ENCODE measurements at regions not wholly inside any gene's neighbourhood (a gene's known extent, or its start where the extent isn't known, plus 50 kb on each side); places are given as distances from the start of the nearest gene placed in this dataset.

DNA sequence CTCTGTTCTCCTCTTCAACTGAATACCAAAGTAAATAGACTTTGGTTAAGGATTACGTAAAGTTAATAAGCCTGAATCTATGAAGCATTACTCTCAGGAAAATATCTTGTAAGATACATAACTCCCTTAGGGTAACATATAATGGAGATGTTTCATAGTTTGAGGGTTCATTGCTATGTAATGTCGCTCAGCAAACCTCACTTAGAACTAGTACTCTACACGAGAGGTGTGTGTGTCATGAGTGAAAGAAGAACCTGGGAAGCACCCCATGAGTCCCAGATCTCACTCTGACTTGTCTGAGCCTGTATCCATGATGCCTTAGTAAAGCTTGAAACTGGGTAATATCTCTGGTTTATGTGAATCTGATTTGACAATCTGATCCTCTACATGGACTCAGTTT, 429.5 kb upstream of the ANO3 start:
- H3K4me1 Mint-ChIP-seq: no peaks in the 10 kb centered on the region
- no peaks in the 10 kb centered on the region for H3K9me3 Mint-ChIP-seq
- H3K4me3 Mint-ChIP-seq: no peak overlapping the region
- no peaks in the 10 kb centered on the region for H3F3A ChIP-seq (replicated peaks; ENCODE audit: low read depth)
- no peaks in the 10 kb centered on the region for H3K4me1 ChIP-seq (ENCODE audit: insufficient read depth)
- TF ChIP-seq, protein P1, sequence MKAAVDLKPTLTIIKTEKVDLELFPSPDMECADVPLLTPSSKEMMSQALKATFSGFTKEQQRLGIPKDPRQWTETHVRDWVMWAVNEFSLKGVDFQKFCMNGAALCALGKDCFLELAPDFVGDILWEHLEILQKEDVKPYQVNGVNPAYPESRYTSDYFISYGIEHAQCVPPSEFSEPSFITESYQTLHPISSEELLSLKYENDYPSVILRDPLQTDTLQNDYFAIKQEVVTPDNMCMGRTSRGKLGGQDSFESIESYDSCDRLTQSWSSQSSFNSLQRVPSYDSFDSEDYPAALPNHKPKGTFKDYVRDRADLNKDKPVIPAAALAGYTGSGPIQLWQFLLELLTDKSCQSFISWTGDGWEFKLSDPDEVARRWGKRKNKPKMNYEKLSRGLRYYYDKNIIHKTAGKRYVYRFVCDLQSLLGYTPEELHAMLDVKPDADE (IDR thresholded peaks at IDR 0.05): no peak
- TF ChIP-seq, protein P2, sequence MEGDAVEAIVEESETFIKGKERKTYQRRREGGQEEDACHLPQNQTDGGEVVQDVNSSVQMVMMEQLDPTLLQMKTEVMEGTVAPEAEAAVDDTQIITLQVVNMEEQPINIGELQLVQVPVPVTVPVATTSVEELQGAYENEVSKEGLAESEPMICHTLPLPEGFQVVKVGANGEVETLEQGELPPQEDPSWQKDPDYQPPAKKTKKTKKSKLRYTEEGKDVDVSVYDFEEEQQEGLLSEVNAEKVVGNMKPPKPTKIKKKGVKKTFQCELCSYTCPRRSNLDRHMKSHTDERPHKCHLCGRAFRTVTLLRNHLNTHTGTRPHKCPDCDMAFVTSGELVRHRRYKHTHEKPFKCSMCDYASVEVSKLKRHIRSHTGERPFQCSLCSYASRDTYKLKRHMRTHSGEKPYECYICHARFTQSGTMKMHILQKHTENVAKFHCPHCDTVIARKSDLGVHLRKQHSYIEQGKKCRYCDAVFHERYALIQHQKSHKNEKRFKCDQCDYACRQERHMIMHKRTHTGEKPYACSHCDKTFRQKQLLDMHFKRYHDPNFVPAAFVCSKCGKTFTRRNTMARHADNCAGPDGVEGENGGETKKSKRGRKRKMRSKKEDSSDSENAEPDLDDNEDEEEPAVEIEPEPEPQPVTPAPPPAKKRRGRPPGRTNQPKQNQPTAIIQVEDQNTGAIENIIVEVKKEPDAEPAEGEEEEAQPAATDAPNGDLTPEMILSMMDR (conservative IDR thresholded peaks at IDR 0.05; ENCODE audit: low read depth in 2 of 2): no peak
- TF ChIP-seq POLR2AphosphoS5 (IDR thresholded peaks at IDR 0.05; ENCODE audit: low read depth): no peak
- no peak for TF ChIP-seq STAT1 (IDR thresholded peaks at IDR 0.05; ENCODE audit: unreplicated experiment)
- TF ChIP-seq, protein P3, sequence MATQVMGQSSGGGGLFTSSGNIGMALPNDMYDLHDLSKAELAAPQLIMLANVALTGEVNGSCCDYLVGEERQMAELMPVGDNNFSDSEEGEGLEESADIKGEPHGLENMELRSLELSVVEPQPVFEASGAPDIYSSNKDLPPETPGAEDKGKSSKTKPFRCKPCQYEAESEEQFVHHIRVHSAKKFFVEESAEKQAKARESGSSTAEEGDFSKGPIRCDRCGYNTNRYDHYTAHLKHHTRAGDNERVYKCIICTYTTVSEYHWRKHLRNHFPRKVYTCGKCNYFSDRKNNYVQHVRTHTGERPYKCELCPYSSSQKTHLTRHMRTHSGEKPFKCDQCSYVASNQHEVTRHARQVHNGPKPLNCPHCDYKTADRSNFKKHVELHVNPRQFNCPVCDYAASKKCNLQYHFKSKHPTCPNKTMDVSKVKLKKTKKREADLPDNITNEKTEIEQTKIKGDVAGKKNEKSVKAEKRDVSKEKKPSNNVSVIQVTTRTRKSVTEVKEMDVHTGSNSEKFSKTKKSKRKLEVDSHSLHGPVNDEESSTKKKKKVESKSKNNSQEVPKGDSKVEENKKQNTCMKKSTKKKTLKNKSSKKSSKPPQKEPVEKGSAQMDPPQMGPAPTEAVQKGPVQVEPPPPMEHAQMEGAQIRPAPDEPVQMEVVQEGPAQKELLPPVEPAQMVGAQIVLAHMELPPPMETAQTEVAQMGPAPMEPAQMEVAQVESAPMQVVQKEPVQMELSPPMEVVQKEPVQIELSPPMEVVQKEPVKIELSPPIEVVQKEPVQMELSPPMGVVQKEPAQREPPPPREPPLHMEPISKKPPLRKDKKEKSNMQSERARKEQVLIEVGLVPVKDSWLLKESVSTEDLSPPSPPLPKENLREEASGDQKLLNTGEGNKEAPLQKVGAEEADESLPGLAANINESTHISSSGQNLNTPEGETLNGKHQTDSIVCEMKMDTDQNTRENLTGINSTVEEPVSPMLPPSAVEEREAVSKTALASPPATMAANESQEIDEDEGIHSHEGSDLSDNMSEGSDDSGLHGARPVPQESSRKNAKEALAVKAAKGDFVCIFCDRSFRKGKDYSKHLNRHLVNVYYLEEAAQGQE (IDR thresholded peaks at IDR 0.05; ENCODE audit: unreplicated experiment): no peak
- TF ChIP-seq EZH2 (IDR thresholded peaks at IDR 0.05; ENCODE audit: low read depth, unreplicated experiment): no peak
- no peak for TF ChIP-seq JUNB (IDR thresholded peaks at IDR 0.05; ENCODE audit: unreplicated experiment)
- no peak for TF ChIP-seq ZNF331 (CRISPR knock-in tag; IDR thresholded peaks at IDR 0.05; ENCODE audit: low read depth)
- TF ChIP-seq EZH2phosphoT487 (IDR thresholded peaks at IDR 0.05; ENCODE audit: unreplicated experiment): no peak
- TF ChIP-seq NANOG (IDR thresholded peaks at IDR 0.05; ENCODE audit: borderline replicate concordance): no peak
- TF ChIP-seq, protein P4, sequence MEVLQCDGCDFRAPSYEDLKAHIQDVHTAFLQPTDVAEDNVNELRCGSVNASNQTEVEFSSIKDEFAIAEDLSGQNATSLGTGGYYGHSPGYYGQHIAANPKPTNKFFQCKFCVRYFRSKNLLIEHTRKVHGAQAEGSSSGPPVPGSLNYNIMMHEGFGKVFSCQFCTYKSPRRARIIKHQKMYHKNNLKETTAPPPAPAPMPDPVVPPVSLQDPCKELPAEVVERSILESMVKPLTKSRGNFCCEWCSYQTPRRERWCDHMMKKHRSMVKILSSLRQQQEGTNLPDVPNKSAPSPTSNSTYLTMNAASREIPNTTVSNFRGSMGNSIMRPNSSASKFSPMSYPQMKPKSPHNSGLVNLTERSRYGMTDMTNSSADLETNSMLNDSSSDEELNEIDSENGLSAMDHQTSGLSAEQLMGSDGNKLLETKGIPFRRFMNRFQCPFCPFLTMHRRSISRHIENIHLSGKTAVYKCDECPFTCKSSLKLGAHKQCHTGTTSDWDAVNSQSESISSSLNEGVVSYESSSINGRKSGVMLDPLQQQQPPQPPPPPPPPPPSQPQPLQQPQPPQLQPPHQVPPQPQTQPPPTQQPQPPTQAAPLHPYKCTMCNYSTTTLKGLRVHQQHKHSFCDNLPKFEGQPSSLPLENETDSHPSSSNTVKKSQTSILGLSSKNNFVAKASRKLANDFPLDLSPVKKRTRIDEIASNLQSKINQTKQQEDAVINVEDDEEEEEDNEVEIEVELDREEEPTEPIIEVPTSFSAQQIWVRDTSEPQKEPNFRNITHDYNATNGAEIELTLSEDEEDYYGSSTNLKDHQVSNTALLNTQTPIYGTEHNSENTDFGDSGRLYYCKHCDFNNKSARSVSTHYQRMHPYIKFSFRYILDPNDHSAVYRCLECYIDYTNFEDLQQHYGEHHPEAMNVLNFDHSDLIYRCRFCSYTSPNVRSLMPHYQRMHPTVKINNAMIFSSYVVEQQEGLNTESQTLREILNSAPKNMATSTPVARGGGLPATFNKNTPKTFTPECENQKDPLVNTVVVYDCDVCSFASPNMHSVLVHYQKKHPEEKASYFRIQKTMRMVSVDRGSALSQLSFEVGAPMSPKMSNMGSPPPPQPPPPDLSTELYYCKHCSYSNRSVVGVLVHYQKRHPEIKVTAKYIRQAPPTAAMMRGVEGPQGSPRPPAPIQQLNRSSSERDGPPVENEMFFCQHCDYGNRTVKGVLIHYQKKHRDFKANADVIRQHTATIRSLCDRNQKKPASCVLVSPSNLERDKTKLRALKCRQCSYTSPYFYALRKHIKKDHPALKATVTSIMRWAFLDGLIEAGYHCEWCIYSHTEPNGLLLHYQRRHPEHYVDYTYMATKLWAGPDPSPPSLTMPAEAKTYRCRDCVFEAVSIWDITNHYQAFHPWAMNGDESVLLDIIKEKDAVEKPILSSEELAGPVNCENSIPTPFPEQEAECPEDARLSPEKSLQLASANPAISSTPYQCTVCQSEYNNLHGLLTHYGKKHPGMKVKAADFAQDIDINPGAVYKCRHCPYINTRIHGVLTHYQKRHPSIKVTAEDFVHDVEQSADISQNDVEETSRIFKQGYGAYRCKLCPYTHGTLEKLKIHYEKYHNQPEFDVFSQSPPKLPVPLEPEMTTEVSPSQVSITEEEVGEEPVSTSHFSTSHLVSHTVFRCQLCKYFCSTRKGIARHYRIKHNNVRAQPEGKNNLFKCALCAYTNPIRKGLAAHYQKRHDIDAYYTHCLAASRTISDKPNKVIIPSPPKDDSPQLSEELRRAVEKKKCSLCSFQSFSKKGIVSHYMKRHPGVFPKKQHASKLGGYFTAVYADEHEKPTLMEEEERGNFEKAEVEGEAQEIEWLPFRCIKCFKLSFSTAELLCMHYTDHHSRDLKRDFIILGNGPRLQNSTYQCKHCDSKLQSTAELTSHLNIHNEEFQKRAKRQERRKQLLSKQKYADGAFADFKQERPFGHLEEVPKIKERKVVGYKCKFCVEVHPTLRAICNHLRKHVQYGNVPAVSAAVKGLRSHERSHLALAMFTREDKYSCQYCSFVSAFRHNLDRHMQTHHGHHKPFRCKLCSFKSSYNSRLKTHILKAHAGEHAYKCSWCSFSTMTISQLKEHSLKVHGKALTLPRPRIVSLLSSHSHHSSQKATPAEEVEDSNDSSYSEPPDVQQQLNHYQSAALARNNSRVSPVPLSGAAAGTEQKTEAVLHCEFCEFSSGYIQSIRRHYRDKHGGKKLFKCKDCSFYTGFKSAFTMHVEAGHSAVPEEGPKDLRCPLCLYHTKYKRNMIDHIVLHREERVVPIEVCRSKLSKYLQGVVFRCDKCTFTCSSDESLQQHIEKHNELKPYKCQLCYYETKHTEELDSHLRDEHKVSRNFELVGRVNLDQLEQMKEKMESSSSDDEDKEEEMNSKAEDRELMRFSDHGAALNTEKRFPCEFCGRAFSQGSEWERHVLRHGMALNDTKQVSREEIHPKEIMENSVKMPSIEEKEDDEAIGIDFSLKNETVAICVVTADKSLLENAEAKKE (CRISPR knock-in tag; IDR thresholded peaks at IDR 0.05): no peak
- no peak for TF ChIP-seq ZNF114 (CRISPR knock-in tag; IDR thresholded peaks at IDR 0.05)
- no peak for TF ChIP-seq CREB1 (CRISPR knock-in tag; IDR thresholded peaks at IDR 0.05; ENCODE audit: low read depth)
- no peak overlapping the region for H3K27ac Mint-ChIP-seq
- no peaks in the 10 kb centered on the region for H3K27me3 ChIP-seq (ENCODE audit: insufficient read depth)
- no peaks in the 10 kb centered on the region for H3K9me2 ChIP-seq (ENCODE audit: insufficient read depth)
- DNase-seq (ENCODE audit: low spot score): no peak
- no peak for ATAC-seq
- no peak overlapping the region for H3K27ac ChIP-seq (ENCODE audit: low read depth)
- no peaks in the 10 kb centered on the region for H4K20me1 ChIP-seq (replicated peaks; ENCODE audit: insufficient read depth)
- H3K36me3 Mint-ChIP-seq (ENCODE audit: low read depth): no peaks in the 10 kb centered on the region
- no peak overlapping the region for H3K4me3 ChIP-seq
- no peak overlapping the region for H3K4me2 ChIP-seq
- no peaks in the 10 kb centered on the region for H3K27me3 Mint-ChIP-seq (ENCODE audit: insufficient read depth, low read depth, poor library complexity)
- H3K36me3 ChIP-seq (ENCODE audit: insufficient read depth): no peaks in the 10 kb centered on the region
- no peaks in the 10 kb centered on the region for H3K79me2 ChIP-seq (replicated peaks; ENCODE audit: insufficient read depth)
- no peak overlapping the region for H2AFZ ChIP-seq

Data from GM23338 (cell line).